Hepatocyte (in vitro differentiated cells): ENCODE measurements at regions not wholly inside any gene's neighbourhood (a gene's known extent, or its start where the extent isn't known, plus 50 kb on each side); places are given as distances from the start of the nearest gene placed in this dataset.

Experiments used
- DNase-seq: peaks from one replicate; pipeline ENCODE4 v3.0.0-alpha.2; 2016; ENCODE audit warnings: low spot score
- H2AFZ ChIP-seq: fragments of 200-600 bp; sonication (generic); 2 replicates; pipeline ENCODE4 v1.6.0; 2016; ENCODE audit warnings: antibody characterized with exemption, mild to moderate bottlenecking
- H3K27ac ChIP-seq: fragments of 200-600 bp; sonication (generic); 2 replicates; pipeline ENCODE4 v1.5.1; 2016; ENCODE audit warnings: mild to moderate bottlenecking
- H3K27me3 ChIP-seq: fragments of 200-600 bp; sonication (generic); 2 replicates; pipeline ENCODE4 v1.6.1; 2016
- H3K36me3 ChIP-seq: fragments of 200-600 bp; sonication (generic); replicated peaks from 2 replicates; pipeline ENCODE4 v1.5.1; 2016; ENCODE audit warnings: low read depth; ENCODE audit not compliant: insufficient read depth
- H3K4me1 ChIP-seq: fragments of 200-600 bp; sonication (generic); 2 replicates; pipeline ENCODE4 v1.5.1; 2016; ENCODE audit warnings: mild to moderate bottlenecking, moderate library complexity; ENCODE audit not compliant: insufficient read depth
- H3K4me2 ChIP-seq: fragments of 200-600 bp; sonication (generic); 2 replicates; pipeline ENCODE4 v1.6.0; 2016
- H3K4me3 ChIP-seq: fragments of 200-600 bp; sonication (generic); 2 replicates; pipeline ENCODE4 v1.5.1; 2016; ENCODE audit warnings: mild to moderate bottlenecking
- H3K79me2 ChIP-seq: fragments of 200-600 bp; sonication (generic); 2 replicates; pipeline ENCODE4 v1.6.0; 2017; ENCODE audit warnings: mild to moderate bottlenecking
- H3K9me2 ChIP-seq: fragments of 200-600 bp; sonication (generic); replicated peaks from 2 replicates; pipeline ENCODE4 v1.6.0; 2017; ENCODE audit warnings: mild to moderate bottlenecking; ENCODE audit not compliant: insufficient read depth
- H3K9me3 ChIP-seq: fragments of 200-600 bp; sonication (generic); 2 replicates; pipeline ENCODE4 v1.5.1; 2016; ENCODE audit warnings: low read depth, mild to moderate bottlenecking
- H4K20me1 ChIP-seq: fragments of 200-600 bp; sonication (generic); 2 replicates; pipeline ENCODE4 v1.6.0; 2016; ENCODE audit warnings: mild to moderate bottlenecking; ENCODE audit not compliant: insufficient read depth, poor library complexity, severe bottlenecking
- EZH2 ChIP-seq: fragments of 200-600 bp; sonication (generic); IDR thresholded peaks from 2 replicates; pipeline ENCODE4 v1.6.1; 2016; ENCODE audit warnings: antibody characterized with exemption, mild to moderate bottlenecking, borderline replicate concordance
- EZH2phosphoT487 ChIP-seq: fragments of 200-600 bp; sonication (generic); IDR thresholded peaks from one replicate; pipeline ENCODE4 v1.6.1; 2018; ENCODE audit warnings: antibody characterized with exemption, mild to moderate bottlenecking, low read depth, moderate library complexity; ENCODE audit not compliant: unreplicated experiment, severe bottlenecking
- WGBS: methylation state at CpG from one replicate; pipeline ENCODE4 v1.1.6; 2016; ENCODE audit warnings: low lambda C conversion rate; ENCODE audit errors: missing lambda C conversion rate; 5-methylcytosine and 5-hydroxymethylcytosine counted together
- TF ChIP-seq, protein P1 (sequence below): fragments of 200-600 bp; sonication (generic); IDR thresholded peaks from 2 replicates; pipeline ENCODE4 v1.5.1; 2016; ENCODE audit warnings: antibody characterized with exemption, mild to moderate bottlenecking; ENCODE audit not compliant: poor library complexity

DNA sequence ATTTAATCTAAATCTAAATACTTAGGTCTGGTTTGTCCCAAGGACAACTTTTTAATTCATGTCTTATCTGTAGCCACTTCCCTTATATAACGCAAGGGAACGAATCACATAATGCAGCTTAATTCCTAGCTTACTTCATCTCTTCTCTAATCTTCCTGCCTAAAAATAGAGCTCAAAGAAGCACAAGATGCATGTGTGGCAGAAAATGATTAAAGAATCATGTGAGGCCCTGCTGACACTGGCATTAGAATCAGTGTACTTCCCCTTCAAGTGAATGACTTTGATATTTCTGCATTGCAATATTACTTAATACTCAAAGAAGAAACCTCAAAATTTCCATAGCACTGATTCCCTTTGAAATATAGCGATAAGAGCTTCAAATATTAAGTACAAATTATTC, 317.9 kb upstream of the FTMT start:
- Histone ChIP-seq H3K79me2 (no peaks in the 10 kb centered on the region), H3K27me3 (no peaks in the 10 kb centered on the region), H2AFZ (no peak overlapping the region), H3K9me3 (no peaks in the 10 kb centered on the region), H3K4me3 (no peak overlapping the region), H3K36me3 (no peaks in the 10 kb centered on the region), H3K4me2 (no peak overlapping the region), H3K4me1 (no peaks in the 10 kb centered on the region), H3K27ac (no peak overlapping the region), H4K20me1 (no peaks in the 10 kb centered on the region), H3K9me2 (no peaks in the 10 kb centered on the region)
- WGBS = 76% methylated on average over 3 of the region's 3 CpGs
- no peak for DNase-seq
- TF ChIP-seq EZH2phosphoT487 (no peak), EZH2 (no peak)
- TF ChIP-seq, protein P1, sequence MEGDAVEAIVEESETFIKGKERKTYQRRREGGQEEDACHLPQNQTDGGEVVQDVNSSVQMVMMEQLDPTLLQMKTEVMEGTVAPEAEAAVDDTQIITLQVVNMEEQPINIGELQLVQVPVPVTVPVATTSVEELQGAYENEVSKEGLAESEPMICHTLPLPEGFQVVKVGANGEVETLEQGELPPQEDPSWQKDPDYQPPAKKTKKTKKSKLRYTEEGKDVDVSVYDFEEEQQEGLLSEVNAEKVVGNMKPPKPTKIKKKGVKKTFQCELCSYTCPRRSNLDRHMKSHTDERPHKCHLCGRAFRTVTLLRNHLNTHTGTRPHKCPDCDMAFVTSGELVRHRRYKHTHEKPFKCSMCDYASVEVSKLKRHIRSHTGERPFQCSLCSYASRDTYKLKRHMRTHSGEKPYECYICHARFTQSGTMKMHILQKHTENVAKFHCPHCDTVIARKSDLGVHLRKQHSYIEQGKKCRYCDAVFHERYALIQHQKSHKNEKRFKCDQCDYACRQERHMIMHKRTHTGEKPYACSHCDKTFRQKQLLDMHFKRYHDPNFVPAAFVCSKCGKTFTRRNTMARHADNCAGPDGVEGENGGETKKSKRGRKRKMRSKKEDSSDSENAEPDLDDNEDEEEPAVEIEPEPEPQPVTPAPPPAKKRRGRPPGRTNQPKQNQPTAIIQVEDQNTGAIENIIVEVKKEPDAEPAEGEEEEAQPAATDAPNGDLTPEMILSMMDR = no peak

GRCh38 chr5:121550989-121551388, 300.7 kb upstream of the FTMT start:
- Histone ChIP-seq H3K27ac (no peak overlapping the region), H3K9me2 (no peaks in the 10 kb centered on the region), H4K20me1 (no peaks in the 10 kb centered on the region), H3K27me3 (no peaks in the 10 kb centered on the region), H3K4me1 (no peaks in the 10 kb centered on the region), H3K36me3 (no peaks in the 10 kb centered on the region), H3K4me3 (no peak overlapping the region), H3K4me2 (no peak overlapping the region), H3K9me3 (no peaks in the 10 kb centered on the region), H2AFZ (no peak overlapping the region), H3K79me2 (no peaks in the 10 kb centered on the region)
- no peak for DNase-seq
- no peak for TF ChIP-seq EZH2
- TF ChIP-seq, protein P1 = no peak
- TF ChIP-seq EZH2phosphoT487 = no peak

DNA sequence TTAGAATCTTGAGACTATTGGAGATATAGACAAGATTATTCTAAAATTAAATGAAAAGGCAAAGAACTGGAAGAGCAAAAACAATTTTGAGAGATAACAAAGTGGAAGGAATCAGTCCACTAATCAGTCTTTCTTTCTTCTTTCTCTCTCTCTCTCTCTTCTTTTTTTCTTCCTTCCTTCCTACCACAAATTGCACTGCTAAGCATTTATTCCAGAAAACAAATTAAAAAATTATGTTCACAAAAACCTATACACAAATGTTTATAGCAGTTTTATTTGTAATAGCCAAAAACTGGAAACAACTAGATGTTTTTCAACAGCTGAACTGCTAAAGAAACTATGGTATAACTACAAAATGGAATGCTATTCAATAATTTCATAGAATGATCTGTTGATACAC, 291.9 kb upstream of the FTMT start:
- H3K27me3 ChIP-seq = no peaks in the 10 kb centered on the region
- H3K4me1 ChIP-seq = no peaks in the 10 kb centered on the region
- no peaks in the 10 kb centered on the region for H3K9me3 ChIP-seq
- no peak overlapping the region for H2AFZ ChIP-seq
- H3K4me2 ChIP-seq = no peak overlapping the region
- H3K9me2 ChIP-seq = no peaks in the 10 kb centered on the region
- no peaks in the 10 kb centered on the region for H3K79me2 ChIP-seq
- H4K20me1 ChIP-seq = no peaks in the 10 kb centered on the region
- TF ChIP-seq EZH2 = no peak
- TF ChIP-seq EZH2phosphoT487 = no peak
- TF ChIP-seq, protein P1 = no peak
- no peak for DNase-seq
- H3K4me3 ChIP-seq = no peak overlapping the region
- H3K36me3 ChIP-seq = no peaks in the 10 kb centered on the region
- H3K27ac ChIP-seq = no peak overlapping the region

DNA sequence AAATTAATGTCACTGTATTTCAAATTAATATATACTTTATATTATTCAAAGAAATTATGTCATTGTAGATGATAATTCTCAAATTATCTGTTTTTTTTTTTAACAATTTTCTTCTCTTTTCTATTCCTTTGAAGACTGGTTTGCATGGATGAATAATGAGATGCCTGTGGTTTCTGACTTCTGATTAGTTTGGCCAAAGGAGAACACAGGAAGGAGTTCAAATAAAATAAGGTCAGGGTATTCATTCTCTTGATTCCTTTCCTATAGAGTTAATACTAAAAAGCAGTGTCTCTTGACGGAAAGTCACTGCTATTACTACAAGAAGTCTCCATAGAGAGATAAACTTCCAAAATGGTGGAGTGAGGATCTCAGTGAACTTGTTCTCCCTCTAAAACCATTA, 279.6 kb upstream of the FTMT start:
- H3K79me2 ChIP-seq = no peaks in the 10 kb centered on the region
- H3K9me3 ChIP-seq = no peaks in the 10 kb centered on the region
- H3K4me3 ChIP-seq = no peak overlapping the region
- H3K27me3 ChIP-seq = no peaks in the 10 kb centered on the region
- TF ChIP-seq EZH2phosphoT487 = no peak
- no peak for TF ChIP-seq EZH2
- TF ChIP-seq, protein P1 = no peak
- no peaks in the 10 kb centered on the region for H4K20me1 ChIP-seq
- H2AFZ ChIP-seq = no peak overlapping the region
- DNase-seq = no peak
- 96% methylated on average over 1 of the region's 1 CpG for WGBS
- no peaks in the 10 kb centered on the region for H3K36me3 ChIP-seq
- no peak overlapping the region for H3K27ac ChIP-seq
- H3K9me2 ChIP-seq = no peaks in the 10 kb centered on the region
- no peak overlapping the region for H3K4me2 ChIP-seq
- no peaks in the 10 kb centered on the region for H3K4me1 ChIP-seq
